Activated T-helper 17 cell treated with anti-CD3 and anti-CD28 coated beads, Interleukin-2, amount 50 U/mL, for 72 hours (primary cell): ENCODE measurements at regions not wholly inside any gene's neighbourhood (a gene's known extent, or its start where the extent isn't known, plus 50 kb on each side); places are given as distances from the start of the nearest gene placed in this dataset.

Experiments used
- ATAC-seq: fragments of 150-1000 bp; cut with Tn5 transposase; replicated peaks from 2 replicates; pipeline ENCODE4 v1.10.0; 2021; ENCODE audit warnings: mild to moderate bottlenecking, moderate library complexity
- H3K27ac Mint-ChIP-seq: one replicate; pipeline ENCODE4 v1.8.0; 2022; ENCODE audit warnings: mixed read lengths
- H3K27me3 Mint-ChIP-seq: one replicate; pipeline ENCODE4 v1.8.0; 2022; ENCODE audit warnings: mixed read lengths
- H3K36me3 Mint-ChIP-seq: one replicate; pipeline ENCODE4 v1.8.0; 2022; ENCODE audit warnings: low read depth, mild to moderate bottlenecking, mixed read lengths
- H3K4me1 Mint-ChIP-seq: one replicate; pipeline ENCODE4 v1.8.0; 2022; ENCODE audit warnings: mixed read lengths
- H3K4me3 Mint-ChIP-seq: one replicate; pipeline ENCODE4 v1.8.0; 2022; ENCODE audit warnings: mild to moderate bottlenecking, mixed read lengths
- H3K9me3 Mint-ChIP-seq: one replicate; pipeline ENCODE4 v1.8.0; 2022; ENCODE audit warnings: mixed read lengths

GRCh38 chr1:222040121-222040805 is 298.4 kb upstream of the DUSP10 start:
- no peak for ATAC-seq
- peaks cover 13% of the 10 kb centered on the region for H3K27me3 Mint-ChIP-seq
- H3K4me3 Mint-ChIP-seq = no peak overlapping the region
- H3K27ac Mint-ChIP-seq = no peak overlapping the region
- H3K9me3 Mint-ChIP-seq = no peaks in the 10 kb centered on the region
- no peaks in the 10 kb centered on the region for H3K36me3 Mint-ChIP-seq
- H3K4me1 Mint-ChIP-seq = no peaks in the 10 kb centered on the region

- no peaks in the 10 kb centered on the region for H3K36me3 Mint-ChIP-seq
- ATAC-seq = no peak
- peaks cover 18% of the 10 kb centered on the region for H3K27me3 Mint-ChIP-seq
- no peaks in the 10 kb centered on the region for H3K4me1 Mint-ChIP-seq
- H3K4me3 Mint-ChIP-seq = no peak overlapping the region
- H3K27ac Mint-ChIP-seq = no peak overlapping the region
- no peaks in the 10 kb centered on the region for H3K9me3 Mint-ChIP-seq
Observed at GRCh38 chr1:222038971-222039370, 297.1 kb upstream of the DUSP10 start.

GRCh38 chr1:222037720-222038119 is 295.8 kb upstream of the DUSP10 start:
- Mint-ChIP-seq H3K27me3 (peaks cover 18% of the 10 kb centered on the region), H3K4me1 (no peaks in the 10 kb centered on the region), H3K9me3 (no peaks in the 10 kb centered on the region), H3K4me3 (no peak overlapping the region), H3K36me3 (no peaks in the 10 kb centered on the region), H3K27ac (no peak overlapping the region)
- no peak for ATAC-seq

- no peaks in the 10 kb centered on the region for H3K36me3 Mint-ChIP-seq
- no peak overlapping the region for H3K27ac Mint-ChIP-seq
- H3K27me3 Mint-ChIP-seq = peaks cover 18% of the 10 kb centered on the region
- no peaks in the 10 kb centered on the region for H3K9me3 Mint-ChIP-seq
- no peaks in the 10 kb centered on the region for H3K4me1 Mint-ChIP-seq
- no peak overlapping the region for H3K4me3 Mint-ChIP-seq
- ATAC-seq = no peak
Observed at GRCh38 chr1:222034790-222035189, 292.9 kb upstream of the DUSP10 start.

GRCh38 chr1:222033450-222033849 is 291.6 kb upstream of the DUSP10 start:
- Mint-ChIP-seq H3K36me3 (no peaks in the 10 kb centered on the region), H3K9me3 (no peaks in the 10 kb centered on the region)

GRCh38 chr1:222031318-222031717 is 289.4 kb upstream of the DUSP10 start:
- Mint-ChIP-seq H3K27ac (no peak overlapping the region), H3K4me1 (no peaks in the 10 kb centered on the region), H3K9me3 (no peaks in the 10 kb centered on the region), H3K4me3 (no peak overlapping the region), H3K27me3 (peaks cover 21% of the 10 kb centered on the region), H3K36me3 (no peaks in the 10 kb centered on the region)
- no peak for ATAC-seq

More at GRCh38 chr1:222033450-222033849, 291.6 kb upstream of the DUSP10 start:
- Mint-ChIP-seq H3K27me3 (peaks cover 18% of the 10 kb centered on the region), H3K4me3 (no peak overlapping the region), H3K4me1 (no peaks in the 10 kb centered on the region), H3K27ac (no peak overlapping the region)
- ATAC-seq = no peak

- Mint-ChIP-seq H3K4me3 (no peak overlapping the region), H3K27me3 (peaks cover 13% of the 10 kb centered on the region), H3K4me1 (no peaks in the 10 kb centered on the region), H3K9me3 (no peaks in the 10 kb centered on the region), H3K27ac (no peak overlapping the region), H3K36me3 (no peaks in the 10 kb centered on the region)
- no peak for ATAC-seq
Observed at GRCh38 chr1:222028676-222029075, 286.8 kb upstream of the DUSP10 start.

GRCh38 chr1:222028116-222028515 is 286.2 kb upstream of the DUSP10 start:
- ATAC-seq = no peak
- H3K36me3 Mint-ChIP-seq = no peaks in the 10 kb centered on the region
- H3K4me3 Mint-ChIP-seq = no peak overlapping the region
- H3K4me1 Mint-ChIP-seq = no peaks in the 10 kb centered on the region
- H3K27me3 Mint-ChIP-seq = peaks cover 13% of the 10 kb centered on the region
- H3K9me3 Mint-ChIP-seq = no peaks in the 10 kb centered on the region
- no peak overlapping the region for H3K27ac Mint-ChIP-seq

- Mint-ChIP-seq H3K9me3 (no peaks in the 10 kb centered on the region), H3K27me3 (peaks cover 13% of the 10 kb centered on the region), H3K4me3 (no peak overlapping the region), H3K27ac (no peak overlapping the region), H3K4me1 (no peaks in the 10 kb centered on the region), H3K36me3 (no peaks in the 10 kb centered on the region)
- no peak for ATAC-seq
Observed at GRCh38 chr1:222026280-222026679, 284.4 kb upstream of the DUSP10 start.

GRCh38 chr1:222023025-222023424 is 281.1 kb upstream of the DUSP10 start:
- Mint-ChIP-seq H3K4me3 (no peak overlapping the region), H3K4me1 (no peaks in the 10 kb centered on the region), H3K9me3 (no peaks in the 10 kb centered on the region), H3K27me3 (peaks cover 13% of the 10 kb centered on the region), H3K36me3 (no peaks in the 10 kb centered on the region), H3K27ac (no peak overlapping the region)
- no peak for ATAC-seq

- H3K27ac Mint-ChIP-seq = no peak overlapping the region
- no peaks in the 10 kb centered on the region for H3K9me3 Mint-ChIP-seq
- H3K27me3 Mint-ChIP-seq = peaks cover 3% of the 10 kb centered on the region
- no peak overlapping the region for H3K4me3 Mint-ChIP-seq
- ATAC-seq = no peak
- H3K4me1 Mint-ChIP-seq = no peaks in the 10 kb centered on the region
- no peaks in the 10 kb centered on the region for H3K36me3 Mint-ChIP-seq
Observed at GRCh38 chr1:222021129-222021528, 279.2 kb upstream of the DUSP10 start.

- Mint-ChIP-seq H3K36me3 (no peaks in the 10 kb centered on the region), H3K4me3 (no peak overlapping the region), H3K4me1 (no peaks in the 10 kb centered on the region), H3K9me3 (no peaks in the 10 kb centered on the region), H3K27ac (no peak overlapping the region), H3K27me3 (no peaks in the 10 kb centered on the region)
- no peak for ATAC-seq
Observed at GRCh38 chr1:222020553-222020952, 278.7 kb upstream of the DUSP10 start.

- H3K27ac Mint-ChIP-seq = no peak overlapping the region
- H3K4me1 Mint-ChIP-seq = no peaks in the 10 kb centered on the region
Observed at GRCh38 chr1:222019029-222019428, 277.1 kb upstream of the DUSP10 start.

GRCh38 chr1:222018041-222018440 is 276.2 kb upstream of the DUSP10 start:
- ATAC-seq = no peak
- Mint-ChIP-seq H3K36me3 (no peaks in the 10 kb centered on the region), H3K9me3 (no peaks in the 10 kb centered on the region), H3K4me1 (no peaks in the 10 kb centered on the region), H3K27me3 (no peaks in the 10 kb centered on the region), H3K27ac (no peak overlapping the region), H3K4me3 (no peak overlapping the region)

More at GRCh38 chr1:222019029-222019428, 277.1 kb upstream of the DUSP10 start:
- H3K9me3 Mint-ChIP-seq = no peaks in the 10 kb centered on the region
- no peaks in the 10 kb centered on the region for H3K27me3 Mint-ChIP-seq
- no peak overlapping the region for H3K4me3 Mint-ChIP-seq
- no peak for ATAC-seq
- no peaks in the 10 kb centered on the region for H3K36me3 Mint-ChIP-seq

GRCh38 chr1:222015686-222016085 is 273.8 kb upstream of the DUSP10 start:
- peaks cover 4% of the 10 kb centered on the region for H3K27me3 Mint-ChIP-seq
- no peak overlapping the region for H3K4me3 Mint-ChIP-seq
- H3K9me3 Mint-ChIP-seq = no peaks in the 10 kb centered on the region
- H3K36me3 Mint-ChIP-seq = no peaks in the 10 kb centered on the region
- no peak overlapping the region for H3K27ac Mint-ChIP-seq
- H3K4me1 Mint-ChIP-seq = no peaks in the 10 kb centered on the region
- ATAC-seq = no peak

GRCh38 chr1:222014001-222014400 is 272.1 kb upstream of the DUSP10 start:
- Mint-ChIP-seq H3K4me3 (no peak overlapping the region), H3K36me3 (no peaks in the 10 kb centered on the region), H3K9me3 (no peaks in the 10 kb centered on the region), H3K4me1 (no peaks in the 10 kb centered on the region), H3K27me3 (peaks cover 4% of the 10 kb centered on the region), H3K27ac (no peak overlapping the region)
- ATAC-seq = no peak
